ENCODE measurements at regions not wholly inside any gene's neighbourhood (a gene's known extent, or its start where the extent isn't known, plus 50 kb on each side); places are given as distances from the start of the nearest gene placed in this dataset.

GRCh38 chr13:74706801-74707200 is 572.6 kb upstream of the KLF12 start:
- TF ChIP-seq CREB1 (IDR thresholded peaks at IDR 0.05; ENCODE audit: low read depth) (no peak), EP300 (IDR thresholded peaks at IDR 0.05; ENCODE audit: borderline replicate concordance) (no peak), TEAD4 (IDR thresholded peaks at IDR 0.05) (no peak), YY1 (IDR thresholded peaks at IDR 0.05; ENCODE audit: low read depth) (no peak), MAX (IDR thresholded peaks at IDR 0.05) (no peak), FOXM1 (IDR thresholded peaks at IDR 0.05; ENCODE audit: borderline replicate concordance, low read depth) (no peak), TAF1 (IDR thresholded peaks at IDR 0.05; ENCODE audit: low read depth) (no peak)

All from Ishikawa (cell line).